T-helper 17 cell (primary cell): ENCODE measurements at regions not wholly inside any gene's neighbourhood (a gene's known extent, or its start where the extent isn't known, plus 50 kb on each side); places are given as distances from the start of the nearest gene placed in this dataset.

ENCODE experiments used
- ATAC-seq: fragments of 150-1000 bp; cut with Tn5 transposase; 2 replicates; pipeline ENCODE4 v1.10.0; 2021; ENCODE audit warnings: mild to moderate bottlenecking, moderate library complexity
- DNase-seq, 3 donors: peaks; one replicate each; pipeline versions ENCODE4 v3.0.0 to v3.0.0-alpha.2; 2020 to 2021
- H3K9me3 ChIP-seq: one replicate; pipeline ENCODE4 v1.7.0; 2013; ENCODE audit warnings: low read length, mild to moderate bottlenecking; ENCODE audit not compliant: control insufficient read depth, poor library complexity, severe bottlenecking
- H3K27ac Mint-ChIP-seq: one replicate; pipeline ENCODE4 v1.8.0; 2022; ENCODE audit warnings: mild to moderate bottlenecking, moderate library complexity, mixed read lengths
- H3K27me3 Mint-ChIP-seq: one replicate; pipeline ENCODE4 v1.8.0; 2022; ENCODE audit warnings: mixed read lengths
- H3K36me3 Mint-ChIP-seq: one replicate; pipeline ENCODE4 v1.8.0; 2022; ENCODE audit warnings: low read depth, mixed read lengths
- H3K4me1 Mint-ChIP-seq: one replicate; pipeline ENCODE4 v1.8.0; 2022; ENCODE audit warnings: mild to moderate bottlenecking, mixed read lengths
- H3K4me3 Mint-ChIP-seq: one replicate; pipeline ENCODE4 v1.8.0; 2022; ENCODE audit warnings: mild to moderate bottlenecking, moderate library complexity, mixed read lengths

- no peak overlapping the region for H3K27ac Mint-ChIP-seq
- no peaks in the 10 kb centered on the region for H3K9me3 ChIP-seq
- H3K4me1 Mint-ChIP-seq: no peaks in the 10 kb centered on the region
- H3K27me3 Mint-ChIP-seq: peaks cover 28% of the 10 kb centered on the region
- peaks cover 3% of the 10 kb centered on the region for H3K36me3 Mint-ChIP-seq
- DNase-seq: no peak
- no peak overlapping the region for H3K4me3 Mint-ChIP-seq
- no peak for ATAC-seq
Observed at GRCh38 chr5:159712672-159713071, 203.6 kb upstream of the ADRA1B start.

- no peaks in the 10 kb centered on the region for H3K4me1 Mint-ChIP-seq
- peaks cover 34% of the 10 kb centered on the region for H3K27me3 Mint-ChIP-seq
- H3K36me3 Mint-ChIP-seq: peaks cover 5% of the 10 kb centered on the region
- H3K4me3 Mint-ChIP-seq: no peak overlapping the region
- no peaks in the 10 kb centered on the region for H3K9me3 ChIP-seq
- ATAC-seq (no peak), DNase-seq (no peak)
- H3K27ac Mint-ChIP-seq: no peak overlapping the region
Observed at GRCh38 chr5:159713254-159713653, 203.0 kb upstream of the ADRA1B start.

- Mint-ChIP-seq H3K4me3 (no peak overlapping the region), H3K4me1 (no peaks in the 10 kb centered on the region), H3K36me3 (peaks cover 5% of the 10 kb centered on the region), H3K27ac (no peak overlapping the region), H3K27me3 (peaks cover 34% of the 10 kb centered on the region)
- ATAC-seq (no peak), DNase-seq (no peak)
- no peaks in the 10 kb centered on the region for H3K9me3 ChIP-seq
Observed at GRCh38 chr5:159713773-159714172, 202.5 kb upstream of the ADRA1B start.

- peaks cover 46% of the 10 kb centered on the region for H3K27me3 Mint-ChIP-seq
- ATAC-seq (no peak), DNase-seq (no peak)
- no peak overlapping the region for H3K27ac Mint-ChIP-seq
- H3K9me3 ChIP-seq: no peaks in the 10 kb centered on the region
- no peaks in the 10 kb centered on the region for H3K36me3 Mint-ChIP-seq
- H3K4me1 Mint-ChIP-seq: no peaks in the 10 kb centered on the region
- no peak overlapping the region for H3K4me3 Mint-ChIP-seq
Observed at GRCh38 chr5:159725475-159725874, 190.8 kb upstream of the ADRA1B start.

- no peak for DNase-seq
- Mint-ChIP-seq H3K4me1 (peaks cover 4% of the 10 kb centered on the region), H3K27ac (no peak overlapping the region), H3K4me3 (no peak overlapping the region), H3K27me3 (peaks cover 50% of the 10 kb centered on the region), H3K36me3 (no peaks in the 10 kb centered on the region)
- ATAC-seq: no peak
- H3K9me3 ChIP-seq: no peaks in the 10 kb centered on the region
Observed at GRCh38 chr5:159727167-159727566, 189.1 kb upstream of the ADRA1B start.

- no peaks in the 10 kb centered on the region for H3K9me3 ChIP-seq
- Mint-ChIP-seq H3K4me1 (peaks cover 7% of the 10 kb centered on the region), H3K4me3 (no peak overlapping the region), H3K36me3 (peaks cover 2% of the 10 kb centered on the region), H3K27me3 (peaks cover 49% of the 10 kb centered on the region), H3K27ac (no peak overlapping the region)
- DNase-seq (no peak), ATAC-seq (no peak)
Observed at GRCh38 chr5:159730285-159730684, 186.0 kb upstream of the ADRA1B start.

GRCh38 chr5:159732220-159732619 is 184.1 kb upstream of the ADRA1B start:
- ATAC-seq (no peak), DNase-seq (no peak)
- no peak overlapping the region for H3K27ac Mint-ChIP-seq
- H3K4me3 Mint-ChIP-seq: no peak overlapping the region
- H3K36me3 Mint-ChIP-seq: peaks cover 2% of the 10 kb centered on the region
- no peaks in the 10 kb centered on the region for H3K9me3 ChIP-seq
- peaks cover 53% of the 10 kb centered on the region for H3K27me3 Mint-ChIP-seq
- peaks cover 7% of the 10 kb centered on the region for H3K4me1 Mint-ChIP-seq

GRCh38 chr5:159734366-159734765 is 181.9 kb upstream of the ADRA1B start:
- DNase-seq: no peak
- H3K27ac Mint-ChIP-seq: no peak overlapping the region
- no peaks in the 10 kb centered on the region for H3K9me3 ChIP-seq
- no peak for ATAC-seq
- peaks cover 7% of the 10 kb centered on the region for H3K4me1 Mint-ChIP-seq
- H3K4me3 Mint-ChIP-seq: no peak overlapping the region
- H3K27me3 Mint-ChIP-seq: peaks cover 60% of the 10 kb centered on the region
- peaks cover 2% of the 10 kb centered on the region for H3K36me3 Mint-ChIP-seq

GRCh38 chr5:159735036-159735435 is 181.2 kb upstream of the ADRA1B start:
- Mint-ChIP-seq H3K36me3 (peaks cover 2% of the 10 kb centered on the region), H3K27ac (no peak overlapping the region), H3K27me3 (peaks cover 59% of the 10 kb centered on the region), H3K4me3 (no peak overlapping the region), H3K4me1 (peaks cover 7% of the 10 kb centered on the region)
- DNase-seq: no peak
- no peaks in the 10 kb centered on the region for H3K9me3 ChIP-seq
- ATAC-seq: no peak

GRCh38 chr5:159735749-159736660 is 180.3 kb upstream of the ADRA1B start:
- H3K36me3 Mint-ChIP-seq: peaks cover 2% of the 10 kb centered on the region
- peaks cover 58% of the 10 kb centered on the region for H3K27me3 Mint-ChIP-seq
- H3K4me3 Mint-ChIP-seq: no peak overlapping the region
- peaks cover 7% of the 10 kb centered on the region for H3K4me1 Mint-ChIP-seq
- no peak overlapping the region for H3K27ac Mint-ChIP-seq
- DNase-seq (no peak), ATAC-seq (no peak)
- H3K9me3 ChIP-seq: no peaks in the 10 kb centered on the region

GRCh38 chr5:159736844-159737243 is 179.4 kb upstream of the ADRA1B start:
- ATAC-seq (no peak), DNase-seq (no peak)
- Mint-ChIP-seq H3K4me1 (peaks cover 2% of the 10 kb centered on the region), H3K4me3 (no peak overlapping the region), H3K36me3 (peaks cover 2% of the 10 kb centered on the region), H3K27me3 (peaks cover 51% of the 10 kb centered on the region), H3K27ac (no peak overlapping the region)
- no peaks in the 10 kb centered on the region for H3K9me3 ChIP-seq

- Mint-ChIP-seq H3K27ac (no peak overlapping the region), H3K4me3 (no peak overlapping the region), H3K36me3 (peaks cover 2% of the 10 kb centered on the region), H3K4me1 (peaks cover 2% of the 10 kb centered on the region), H3K27me3 (peaks cover 51% of the 10 kb centered on the region)
- DNase-seq (no peak), ATAC-seq (no peak)
- H3K9me3 ChIP-seq: no peaks in the 10 kb centered on the region
Observed at GRCh38 chr5:159737263-159737662, 179.0 kb upstream of the ADRA1B start.

GRCh38 chr5:159741829-159742322 is 174.4 kb upstream of the ADRA1B start:
- no peaks in the 10 kb centered on the region for H3K4me1 Mint-ChIP-seq
- DNase-seq (no peak), ATAC-seq (no peak)
- no peak overlapping the region for H3K4me3 Mint-ChIP-seq
- H3K9me3 ChIP-seq: no peaks in the 10 kb centered on the region
- no peaks in the 10 kb centered on the region for H3K36me3 Mint-ChIP-seq
- peaks cover 33% of the 10 kb centered on the region for H3K27me3 Mint-ChIP-seq
- no peak overlapping the region for H3K27ac Mint-ChIP-seq

GRCh38 chr5:159743234-159743633 is 173.0 kb upstream of the ADRA1B start:
- ATAC-seq (no peak), DNase-seq (no peak)
- no peaks in the 10 kb centered on the region for H3K4me1 Mint-ChIP-seq
- H3K36me3 Mint-ChIP-seq: no peaks in the 10 kb centered on the region
- peaks cover 23% of the 10 kb centered on the region for H3K27me3 Mint-ChIP-seq
- no peak overlapping the region for H3K27ac Mint-ChIP-seq
- no peak overlapping the region for H3K4me3 Mint-ChIP-seq
- no peaks in the 10 kb centered on the region for H3K9me3 ChIP-seq
